ENCODE measurements at regions not wholly inside any gene's neighbourhood (a gene's known extent, or its start where the extent isn't known, plus 50 kb on each side); places are given as distances from the start of the nearest gene placed in this dataset.

- TF ChIP-seq CTCF (IDR thresholded peaks at IDR 0.05): no peak
- no peak for TF ChIP-seq EZH2 (IDR thresholded peaks at IDR 0.05)
- no peak for TF ChIP-seq EZH2phosphoT487 (IDR thresholded peaks at IDR 0.05)
Measured at GRCh38 chr3:159189994-159190669, 388.3 kb downstream of the MFSD1 start.
